ENCODE measurements at regions not wholly inside any gene's neighbourhood (a gene's known extent, or its start where the extent isn't known, plus 50 kb on each side); places are given as distances from the start of the nearest gene placed in this dataset.

- no peaks in the 10 kb centered on the region for H3K27me3 ChIP-seq (ENCODE audit: insufficient read depth, low read length, poor library complexity, severe bottlenecking)
- H3K4me3 ChIP-seq (ENCODE audit: low read length, poor library complexity, severe bottlenecking): no peak overlapping the region
- no peaks in the 10 kb centered on the region for H3K79me2 ChIP-seq (ENCODE audit: insufficient read depth, low read length)
- H3F3A ChIP-seq (ENCODE audit: low read depth): no peaks in the 10 kb centered on the region
- no peaks in the 10 kb centered on the region for H3K9me2 ChIP-seq (replicated peaks; ENCODE audit: low read depth, low read length)
- H3K9me3 ChIP-seq (ENCODE audit: insufficient read depth, low read depth, low read length): no peaks in the 10 kb centered on the region
- H4K20me1 ChIP-seq (ENCODE audit: insufficient read depth, low read length, poor library complexity, severe bottlenecking): no peaks in the 10 kb centered on the region
- no peaks in the 10 kb centered on the region for H3K4me1 ChIP-seq (ENCODE audit: insufficient read depth, low read length, poor library complexity, severe bottlenecking)
- H3K4me2 ChIP-seq (ENCODE audit: low read depth, low read length, poor library complexity, severe bottlenecking): no peak overlapping the region
- H2AFZ ChIP-seq (ENCODE audit: low read length): no peak overlapping the region
- no peak for TF ChIP-seq CTCF (conservative IDR thresholded peaks at IDR 0.05; ENCODE audit: low read length)
- TF ChIP-seq EZH2phosphoT487 (IDR thresholded peaks at IDR 0.05; ENCODE audit: borderline replicate concordance): no peak
- H3K9ac ChIP-seq (ENCODE audit: low read depth, low read length, poor library complexity, severe bottlenecking): no peak overlapping the region
- H3K36me3 ChIP-seq (ENCODE audit: insufficient read depth, low read length): no peaks in the 10 kb centered on the region
These were observed 255.9 kb downstream of the INSC start for GRCh38 chr11:15370495-15371147.

- Histone ChIP-seq H2AFZ (ENCODE audit: low read length) (no peak overlapping the region), H3K79me2 (ENCODE audit: insufficient read depth, low read length) (no peaks in the 10 kb centered on the region), H3K27me3 (ENCODE audit: insufficient read depth, low read length, poor library complexity, severe bottlenecking) (no peaks in the 10 kb centered on the region), H4K20me1 (ENCODE audit: insufficient read depth, low read length, poor library complexity, severe bottlenecking) (no peaks in the 10 kb centered on the region), H3K9me3 (ENCODE audit: insufficient read depth, low read depth, low read length) (no peaks in the 10 kb centered on the region), H3K4me1 (ENCODE audit: insufficient read depth, low read length, poor library complexity, severe bottlenecking) (no peaks in the 10 kb centered on the region), H3K36me3 (ENCODE audit: insufficient read depth, low read length) (no peaks in the 10 kb centered on the region), H3K4me2 (ENCODE audit: low read depth, low read length, poor library complexity, severe bottlenecking) (no peak overlapping the region), H3K9ac (ENCODE audit: low read depth, low read length, poor library complexity, severe bottlenecking) (no peak overlapping the region), H3F3A (ENCODE audit: low read depth) (no peaks in the 10 kb centered on the region), H3K9me2 (replicated peaks; ENCODE audit: low read depth, low read length) (no peaks in the 10 kb centered on the region), H3K4me3 (ENCODE audit: low read length, poor library complexity, severe bottlenecking) (no peak overlapping the region)
- TF ChIP-seq CTCF (conservative IDR thresholded peaks at IDR 0.05; ENCODE audit: low read length) (no peak), EZH2phosphoT487 (IDR thresholded peaks at IDR 0.05; ENCODE audit: borderline replicate concordance) (no peak)
These were observed 256.8 kb downstream of the INSC start for GRCh38 chr11:15371533-15371932.

GRCh38 chr11:15374418-15374817 lies 259.7 kb downstream of the INSC start:
- Histone ChIP-seq H4K20me1 (ENCODE audit: insufficient read depth, low read length, poor library complexity, severe bottlenecking) (no peaks in the 10 kb centered on the region), H3K4me2 (ENCODE audit: low read depth, low read length, poor library complexity, severe bottlenecking) (no peak overlapping the region), H3K27me3 (ENCODE audit: insufficient read depth, low read length, poor library complexity, severe bottlenecking) (no peaks in the 10 kb centered on the region), H3K4me1 (ENCODE audit: insufficient read depth, low read length, poor library complexity, severe bottlenecking) (no peaks in the 10 kb centered on the region), H3K36me3 (ENCODE audit: insufficient read depth, low read length) (no peaks in the 10 kb centered on the region), H3F3A (ENCODE audit: low read depth) (no peaks in the 10 kb centered on the region), H3K9me2 (replicated peaks; ENCODE audit: low read depth, low read length) (no peaks in the 10 kb centered on the region), H3K9ac (ENCODE audit: low read depth, low read length, poor library complexity, severe bottlenecking) (no peak overlapping the region), H2AFZ (ENCODE audit: low read length) (no peak overlapping the region), H3K79me2 (ENCODE audit: insufficient read depth, low read length) (no peaks in the 10 kb centered on the region), H3K4me3 (ENCODE audit: low read length, poor library complexity, severe bottlenecking) (no peak overlapping the region), H3K9me3 (ENCODE audit: insufficient read depth, low read depth, low read length) (no peaks in the 10 kb centered on the region; the same call in 1 of the 2 replicates)
- TF ChIP-seq EZH2phosphoT487 (IDR thresholded peaks at IDR 0.05; ENCODE audit: borderline replicate concordance) (no peak), CTCF (conservative IDR thresholded peaks at IDR 0.05; ENCODE audit: low read length) (no peak)
